K562 (cell line): ENCODE measurements at regions not wholly inside any gene's neighbourhood (a gene's known extent, or its start where the extent isn't known, plus 50 kb on each side); places are given as distances from the start of the nearest gene placed in this dataset.

Source experiments
- ATAC-seq: fragments of 200-7000 bp; cut with Tn5 transposase; 3 replicates; pipeline ENCODE4 v1.9.1; 2020; ENCODE audit warnings: moderate library complexity
- BruUV-seq: library from RNA; stranded (reverse); fragments of 400-500 nt; replicated peaks from 2 replicates; lab custom pipeline; 2021; lab: Mats Ljungman, UMichigan
- CTCF ChIA-PET: fragments of 300-600 bp; formaldehyde crosslinking; extraction: SDS; loops from one replicate; lab custom pipeline; 2021; ENCODE audit warnings: low intra/inter-chr PET ratio; lab: Yijun Ruan, JAX
- POLR2A ChIA-PET: fragments of 300-600, 350-650 bp; sonication (Branson Sonifier 250); formaldehyde crosslinking; extraction: SDS; loops from one replicate; lab custom pipeline; 2021; ENCODE audit warnings: antibody characterized with exemption, inconsistent platforms; lab: Yijun Ruan, JAX
- DNase-seq, 4 experiments: peaks; one replicate each; pipeline versions ENCODE4 v3.0.0 to v3.0.0-alpha.2; 2011 to 2018; ENCODE audit warnings: low spot score in 3 of 4, mixed read lengths in 3 of 4; ENCODE audit errors: extremely low read depth in 1 of 4
- FAIRE-seq: peaks from 2 replicates; lab custom pipeline; 2011; peaks lifted over from hg19 to GRCh38; lab: Jason Lieb, UNC
- H2AFZ ChIP-seq: 2 replicates; pipeline ENCODE4 v1.6.0; 2011; ENCODE audit warnings: low read depth, low read length, control low read depth, inconsistent platforms
- H3K27ac ChIP-seq: fragments of 200-600 bp; 3 replicates; pipeline ENCODE4 v1.8.0; 2011; ENCODE audit warnings: low read depth, mild to moderate bottlenecking, control low read depth, inconsistent platforms, low read length, moderate library complexity, mixed read lengths; ENCODE audit errors: extremely low read depth
- H3K27me3 ChIP-seq, 2 experiments: fragments of 300-600 bp in 1 of 2; 2 replicates in 1 of 2; 3 replicates in 1 of 2; pipeline versions ENCODE4 v1.6.0 to v1.8.0; 2011; ENCODE audit warnings: inconsistent platforms in 2 of 2, low read length in 2 of 2, mild to moderate bottlenecking in 1 of 2, mixed read lengths in 1 of 2, moderate library complexity in 1 of 2; ENCODE audit not compliant: control insufficient read depth in 2 of 2, insufficient read depth in 2 of 2
- H3K36me3 ChIP-seq: fragments of 300-600 bp; 3 replicates; pipeline ENCODE4 v1.8.0; 2011; ENCODE audit warnings: mild to moderate bottlenecking, low read length, inconsistent platforms; ENCODE audit not compliant: control insufficient read depth, insufficient read depth
- H3K4me1 ChIP-seq, 2 experiments: fragments of 200-600 bp in 1 of 2; replicated peaks in 1 of 2; 2 replicates in 1 of 2; 3 replicates in 1 of 2; pipeline versions ENCODE4 v1.5.1 to v1.8.0; 2011; ENCODE audit warnings: inconsistent platforms in 2 of 2, low read length in 2 of 2, mild to moderate bottlenecking in 1 of 2, mixed read lengths in 1 of 2, moderate library complexity in 1 of 2; ENCODE audit not compliant: control insufficient read depth in 2 of 2, insufficient read depth in 2 of 2
- H3K4me2 ChIP-seq: 2 replicates; pipeline ENCODE4 v1.6.1; 2011; ENCODE audit warnings: low read length, control low read depth, inconsistent platforms, mixed read lengths; ENCODE audit not compliant: insufficient read depth
- H3K4me3 ChIP-seq: fragments of 200-600 bp; sonication (generic), shearing (Covaris generic); 2 replicates; pipeline ENCODE4 v1.5.1; 2016; ENCODE audit warnings: control low read depth, inconsistent platforms
- H3K79me2 ChIP-seq: fragments of 200-600 bp; 3 replicates; pipeline ENCODE4 v1.8.0; 2011; ENCODE audit warnings: low read length, inconsistent platforms; ENCODE audit not compliant: control insufficient read depth, insufficient read depth
- H3K9ac ChIP-seq, 2 experiments: 2 replicates each; pipeline versions ENCODE4 v1.6.0 to v1.6.1; 2011; ENCODE audit warnings: low read depth in 2 of 2, low read length in 2 of 2, control low read depth in 1 of 2, inconsistent platforms in 1 of 2, mild to moderate bottlenecking in 1 of 2, mixed read lengths in 1 of 2; ENCODE audit not compliant: insufficient read depth in 1 of 2
- H3K9me1 ChIP-seq: one replicate; pipeline ENCODE4 v1.6.0; 2011; ENCODE audit warnings: inconsistent platforms, mild to moderate bottlenecking, low read length, moderate library complexity; ENCODE audit not compliant: control insufficient read depth, insufficient read depth
- H3K9me3 ChIP-seq: replicated peaks from 2 replicates; pipeline ENCODE4 v1.5.1; 2011; ENCODE audit warnings: low read depth, low read length, inconsistent platforms; ENCODE audit not compliant: control insufficient read depth, insufficient read depth
- H4K20me1 ChIP-seq: replicated peaks from 2 replicates; pipeline ENCODE4 v1.6.1; 2011; ENCODE audit warnings: low read length, inconsistent platforms, mixed read lengths; ENCODE audit not compliant: control insufficient read depth, insufficient read depth
- ARID3B ChIP-seq: fragments of 250-450 bp; sonication (Bioruptor Pico); IDR thresholded peaks from 2 replicates; pipeline ENCODE4 v1.4.0; 2020; ENCODE audit warnings: borderline replicate concordance
- ATF3 ChIP-seq, 2 experiments: fragments of 450-650 bp in 1 of 2; sonication (generic) in 1 of 2; formaldehyde crosslinking in 1 of 2; IDR thresholded peaks in 1 of 2; conservative IDR thresholded peaks in 1 of 2; 2 replicates each; pipeline versions ENCODE4 v1.6.1 to v1.8.1; 2016 to 2023; ENCODE audit warnings: mild to moderate bottlenecking in 2 of 2, moderate library complexity in 2 of 2, inconsistent platforms in 1 of 2, missing genetic modification reagents in 1 of 2
- E2F6 ChIP-seq, 2 experiments: IDR thresholded peaks; 2 replicates each; pipeline ENCODE4 v1.6.1; 2011; ENCODE audit warnings: borderline replicate concordance in 1 of 2, control low read depth in 1 of 2, low read depth in 1 of 2, low read length in 1 of 2, mild to moderate bottlenecking in 1 of 2, mixed read lengths in 1 of 2, moderate library complexity in 1 of 2; ENCODE audit not compliant: insufficient read depth in 1 of 2, insufficient read length in 1 of 2, poor library complexity in 1 of 2, severe bottlenecking in 1 of 2; ENCODE audit errors: extremely low read depth in 1 of 2
- EGR1 ChIP-seq: fragments of 450-650 bp; conservative IDR thresholded peaks from 2 replicates; pipeline ENCODE4 v1.6.1; 2017; ENCODE audit warnings: mild to moderate bottlenecking
- EHMT2 ChIP-seq: fragments of 450-650 bp; IDR thresholded peaks from 2 replicates; pipeline ENCODE4 v1.6.1; 2018; ENCODE audit warnings: antibody characterized with exemption
- NR3C1 ChIP-seq: sonication (generic); formaldehyde crosslinking; IDR thresholded peaks from 2 replicates; pipeline ENCODE4 v1.8.1; 2022; ENCODE audit warnings: missing genetic modification reagents
- TRIM24 ChIP-seq, 2 experiments: fragments of 450-650 bp; IDR thresholded peaks; 2 replicates each; pipeline ENCODE4 v1.6.1; 2016
- ZBTB34 ChIP-seq: fragments of 250-450 bp; sonication (Bioruptor Pico); IDR thresholded peaks from 2 replicates; pipeline ENCODE4 v1.8.0; 2021; ENCODE audit warnings: mild to moderate bottlenecking, moderate library complexity
- ZFP91 ChIP-seq: sonication (generic); formaldehyde crosslinking; IDR thresholded peaks from 2 replicates; pipeline ENCODE4 v1.8.0; 2022; ENCODE audit warnings: mild to moderate bottlenecking, missing genetic modification reagents
- ZKSCAN8 ChIP-seq: fragments of 200-800 bp; sonication (Bioruptor generic); IDR thresholded peaks from 2 replicates; pipeline ENCODE4 v1.6.1; 2016; ENCODE audit warnings: missing genetic modification characterization, missing compliant biosample characterization
- ZNF253 ChIP-seq: fragments of 250-450 bp; sonication (Bioruptor Pico); conservative IDR thresholded peaks from 2 replicates; pipeline ENCODE4 v1.6.1; 2021; ENCODE audit warnings: mild to moderate bottlenecking
- ZNF445 ChIP-seq: fragments of 250-450 bp; sonication (Bioruptor Pico); IDR thresholded peaks from 2 replicates; pipeline ENCODE4 v1.4.0; 2020; ENCODE audit warnings: low read depth, mild to moderate bottlenecking, moderate library complexity
- ZNF583 ChIP-seq: fragments of 250-450 bp; sonication (Bioruptor Pico); IDR thresholded peaks from 2 replicates; pipeline ENCODE4 v1.4.0; 2020
- ZNF79 ChIP-seq: fragments of 250-450 bp; sonication (Bioruptor Pico); IDR thresholded peaks from 2 replicates; pipeline ENCODE4 v1.4.0; 2020; ENCODE audit warnings: low read depth, mild to moderate bottlenecking, moderate library complexity
- WGBS: fragments of 100-300 bp; shearing (Covaris generic); methylation state at CpG from one replicate; pipeline ENCODE4 v1.1.6; 2016; ENCODE audit warnings: low coverage, mixed read lengths; ENCODE audit not compliant: insufficient coverage; ENCODE audit errors: missing lambda C conversion rate; 5-methylcytosine and 5-hydroxymethylcytosine counted together
- in situ Hi-C: fragments of 300-500 bp; cut with MboI; formaldehyde crosslinking; loops from 4 replicates; pipeline ENCODE4 v1.15.0; 2018; ENCODE audit warnings: inconsistent platforms, mixed read lengths
- intact Hi-C: fragments of 100-400 bp; cut with micrococcal nuclease; formaldehyde crosslinking; loops from 2 replicates; pipeline ENCODE4 v1.14.2; 2022

GRCh38 chr14:51535443-51536044 lies 116.2 kb upstream of the FRMD6 start:
- DNase-seq (no peak), FAIRE-seq (no peak), ATAC-seq (no peak)
- ChIA-PET POLR2A (no interaction called here), CTCF (no interaction called here)
- H3K4me2 ChIP-seq: no peak overlapping the region
- H3K9me3 ChIP-seq: no peaks in the 10 kb centered on the region
- in situ Hi-C loops: no loop called here
- H2AFZ ChIP-seq: no peak overlapping the region
- BruUV-seq: no TSS peak
- no peak overlapping the region for H3K4me3 ChIP-seq
- H3K9ac ChIP-seq: no peak overlapping the region
- no peaks in the 10 kb centered on the region for H3K79me2 ChIP-seq
- H3K27ac ChIP-seq: no peak overlapping the region
- no peaks in the 10 kb centered on the region for H3K27me3 ChIP-seq
- H4K20me1 ChIP-seq: no peaks in the 10 kb centered on the region
- WGBS: 6% methylated on average over 2 of the region's 2 CpGs
- H3K36me3 ChIP-seq: no peaks in the 10 kb centered on the region
- H3K9me1 ChIP-seq: no peaks in the 10 kb centered on the region
- intact Hi-C loops: no loop called here
- no peaks in the 10 kb centered on the region for H3K4me1 ChIP-seq
- TF ChIP-seq ZFP91 (CRISPR knock-in tag) (no peak), ZBTB34 (CRISPR knock-in tag) (no peak), E2F6 (IDR thresholded peaks at IDR 0.05; ENCODE audit: borderline replicate concordance in 1 of 2, extremely low read depth in 1 of 2, insufficient read depth in 1 of 2, insufficient read length in 1 of 2, low read depth in 1 of 2, low read length in 1 of 2, poor library complexity in 1 of 2, severe bottlenecking in 1 of 2) (no peak), ZNF445 (no peak), EHMT2 (no peak), EGR1 (no peak), ZNF583 (CRISPR knock-in tag) (no peak), ZKSCAN8 (CRISPR knock-in tag) (no peak), NR3C1 (CRISPR knock-in tag) (no peak), TRIM24 (IDR thresholded peaks at IDR 0.05) (no peak), ZNF79 (no peak), ZNF253 (CRISPR knock-in tag) (no peak), ARID3B (CRISPR knock-in tag) (no peak), ATF3 (IDR thresholded peaks at IDR 0.05) (no peak), ATF3 (CRISPR knock-in tag; conservative IDR thresholded peaks at IDR 0.05) (no peak)
